ENCODE measurements at regions not wholly inside any gene's neighbourhood (a gene's known extent, or its start where the extent isn't known, plus 50 kb on each side); places are given as distances from the start of the nearest gene placed in this dataset.

DNA sequence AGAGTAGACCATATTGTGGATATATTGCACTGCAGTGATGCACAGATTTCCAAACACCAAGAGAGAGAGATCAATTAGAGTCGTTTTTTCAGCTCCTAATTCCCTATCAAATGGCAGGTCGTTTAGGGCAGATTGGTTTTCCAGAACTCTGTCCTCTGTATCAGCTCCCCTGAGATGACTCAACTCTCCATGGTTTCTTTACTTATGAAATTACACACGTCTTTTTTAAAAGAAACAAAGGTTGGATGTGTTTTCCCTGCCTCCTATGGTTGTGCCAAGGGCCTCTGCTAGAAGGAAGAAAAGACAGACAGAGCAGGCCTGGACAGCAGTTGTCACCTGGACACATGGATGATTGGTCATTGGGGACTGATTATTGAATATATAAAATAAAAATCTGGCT lies 478.1 kb upstream of the NBEA start:
- Histone ChIP-seq H3K9me3 (ENCODE audit: control insufficient read depth in 4 of 4, low read length in 3 of 4) (no peaks in the 10 kb centered on the region), H3K4me3 (ENCODE audit: low read depth in 1 of 3, low read length in 3 of 3) (no peak overlapping the region), H3K36me3 (ENCODE audit: control insufficient read depth in 4 of 4, insufficient read depth in 3 of 4, low read depth in 1 of 4, low read length in 3 of 4) (no peaks in the 10 kb centered on the region), H3K27ac (ENCODE audit: low read depth in 1 of 2, low read length in 2 of 2) (no peak overlapping the region), H3K9ac (ENCODE audit: low read depth in 1 of 2, low read length in 2 of 2) (no peak overlapping the region), H3K27me3 (ENCODE audit: control insufficient read depth in 4 of 4, insufficient read depth in 4 of 4, low read length in 3 of 4) (no peaks in the 10 kb centered on the region), H3K4me1 (ENCODE audit: control insufficient read depth in 4 of 4, insufficient read depth in 4 of 4, low read length in 3 of 4) (no peaks in the 10 kb centered on the region)
- DNase-seq (ENCODE audit: low spot score): no peak
- 45% methylated on average over 3 of the region's 3 CpGs for WGBS
- TF ChIP-seq, protein P1, sequence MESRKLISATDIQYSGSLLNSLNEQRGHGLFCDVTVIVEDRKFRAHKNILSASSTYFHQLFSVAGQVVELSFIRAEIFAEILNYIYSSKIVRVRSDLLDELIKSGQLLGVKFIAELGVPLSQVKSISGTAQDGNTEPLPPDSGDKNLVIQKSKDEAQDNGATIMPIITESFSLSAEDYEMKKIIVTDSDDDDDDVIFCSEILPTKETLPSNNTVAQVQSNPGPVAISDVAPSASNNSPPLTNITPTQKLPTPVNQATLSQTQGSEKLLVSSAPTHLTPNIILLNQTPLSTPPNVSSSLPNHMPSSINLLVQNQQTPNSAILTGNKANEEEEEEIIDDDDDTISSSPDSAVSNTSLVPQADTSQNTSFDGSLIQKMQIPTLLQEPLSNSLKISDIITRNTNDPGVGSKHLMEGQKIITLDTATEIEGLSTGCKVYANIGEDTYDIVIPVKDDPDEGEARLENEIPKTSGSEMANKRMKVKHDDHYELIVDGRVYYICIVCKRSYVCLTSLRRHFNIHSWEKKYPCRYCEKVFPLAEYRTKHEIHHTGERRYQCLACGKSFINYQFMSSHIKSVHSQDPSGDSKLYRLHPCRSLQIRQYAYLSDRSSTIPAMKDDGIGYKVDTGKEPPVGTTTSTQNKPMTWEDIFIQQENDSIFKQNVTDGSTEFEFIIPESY (IDR thresholded peaks at IDR 0.05): no peak
- TF ChIP-seq NR2F2 (IDR thresholded peaks at IDR 0.05) (no peak), EGR1 (IDR thresholded peaks at IDR 0.05; ENCODE audit: low read depth in 2 of 2) (no peak), YY1 (IDR thresholded peaks at IDR 0.05) (no peak), HNF4G (IDR thresholded peaks at IDR 0.05) (no peak), RXRA (IDR thresholded peaks at IDR 0.05) (no peak), FOXA1 (IDR thresholded peaks at IDR 0.05) (no peak), HNF4A (conservative IDR thresholded peaks at IDR 0.05) (no peak), GABPA (IDR thresholded peaks at IDR 0.05 in 1 of 2, conservative IDR thresholded peaks at IDR 0.05 in 1 of 2) (no peak)
- TF ChIP-seq, protein P2, sequence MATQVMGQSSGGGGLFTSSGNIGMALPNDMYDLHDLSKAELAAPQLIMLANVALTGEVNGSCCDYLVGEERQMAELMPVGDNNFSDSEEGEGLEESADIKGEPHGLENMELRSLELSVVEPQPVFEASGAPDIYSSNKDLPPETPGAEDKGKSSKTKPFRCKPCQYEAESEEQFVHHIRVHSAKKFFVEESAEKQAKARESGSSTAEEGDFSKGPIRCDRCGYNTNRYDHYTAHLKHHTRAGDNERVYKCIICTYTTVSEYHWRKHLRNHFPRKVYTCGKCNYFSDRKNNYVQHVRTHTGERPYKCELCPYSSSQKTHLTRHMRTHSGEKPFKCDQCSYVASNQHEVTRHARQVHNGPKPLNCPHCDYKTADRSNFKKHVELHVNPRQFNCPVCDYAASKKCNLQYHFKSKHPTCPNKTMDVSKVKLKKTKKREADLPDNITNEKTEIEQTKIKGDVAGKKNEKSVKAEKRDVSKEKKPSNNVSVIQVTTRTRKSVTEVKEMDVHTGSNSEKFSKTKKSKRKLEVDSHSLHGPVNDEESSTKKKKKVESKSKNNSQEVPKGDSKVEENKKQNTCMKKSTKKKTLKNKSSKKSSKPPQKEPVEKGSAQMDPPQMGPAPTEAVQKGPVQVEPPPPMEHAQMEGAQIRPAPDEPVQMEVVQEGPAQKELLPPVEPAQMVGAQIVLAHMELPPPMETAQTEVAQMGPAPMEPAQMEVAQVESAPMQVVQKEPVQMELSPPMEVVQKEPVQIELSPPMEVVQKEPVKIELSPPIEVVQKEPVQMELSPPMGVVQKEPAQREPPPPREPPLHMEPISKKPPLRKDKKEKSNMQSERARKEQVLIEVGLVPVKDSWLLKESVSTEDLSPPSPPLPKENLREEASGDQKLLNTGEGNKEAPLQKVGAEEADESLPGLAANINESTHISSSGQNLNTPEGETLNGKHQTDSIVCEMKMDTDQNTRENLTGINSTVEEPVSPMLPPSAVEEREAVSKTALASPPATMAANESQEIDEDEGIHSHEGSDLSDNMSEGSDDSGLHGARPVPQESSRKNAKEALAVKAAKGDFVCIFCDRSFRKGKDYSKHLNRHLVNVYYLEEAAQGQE (IDR thresholded peaks at IDR 0.05): no peak
- TF ChIP-seq, protein P3, sequence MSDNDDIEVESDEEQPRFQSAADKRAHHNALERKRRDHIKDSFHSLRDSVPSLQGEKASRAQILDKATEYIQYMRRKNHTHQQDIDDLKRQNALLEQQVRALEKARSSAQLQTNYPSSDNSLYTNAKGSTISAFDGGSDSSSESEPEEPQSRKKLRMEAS (IDR thresholded peaks at IDR 0.05): no peak

DNA sequence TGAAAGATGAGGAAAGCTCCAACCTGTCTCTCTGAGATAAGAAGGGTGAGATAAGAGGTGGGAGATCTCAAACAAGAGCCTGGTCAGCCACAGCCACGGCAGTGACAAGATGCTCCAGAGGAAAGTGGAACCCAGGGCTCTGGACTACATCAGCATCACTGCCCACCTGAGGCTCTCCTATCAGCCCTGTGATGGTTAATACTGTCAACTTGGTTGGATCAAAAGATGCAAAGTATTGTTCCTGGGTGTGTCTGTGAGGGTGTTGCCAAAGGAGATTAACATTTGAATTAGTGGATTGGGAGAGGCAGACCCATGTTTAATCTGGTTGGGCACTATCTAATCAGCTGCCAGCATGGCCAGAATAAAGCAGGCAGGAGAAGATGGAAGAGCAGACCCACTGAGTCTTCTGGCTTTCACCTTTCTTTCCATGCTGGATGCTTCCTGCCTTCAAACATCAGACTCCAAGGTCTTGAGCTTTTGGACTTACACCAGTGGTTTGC lies 476.6 kb upstream of the NBEA start:
- WGBS: 36% methylated on average over 1 of the region's 1 CpG
- H3K9me3 ChIP-seq (ENCODE audit: control insufficient read depth in 4 of 4, low read length in 3 of 4): no peaks in the 10 kb centered on the region
- no peaks in the 10 kb centered on the region for H3K36me3 ChIP-seq (ENCODE audit: control insufficient read depth in 4 of 4, insufficient read depth in 3 of 4, low read depth in 1 of 4, low read length in 3 of 4)
- no peaks in the 10 kb centered on the region for H3K27me3 ChIP-seq (ENCODE audit: control insufficient read depth in 4 of 4, insufficient read depth in 4 of 4, low read length in 3 of 4)
- no peaks in the 10 kb centered on the region for H3K4me1 ChIP-seq (ENCODE audit: control insufficient read depth in 4 of 4, insufficient read depth in 4 of 4, low read length in 3 of 4)
- H3K4me3 ChIP-seq (ENCODE audit: low read depth in 1 of 3, low read length in 3 of 3): no peak overlapping the region
- no peak overlapping the region for H3K27ac ChIP-seq (ENCODE audit: low read depth in 1 of 2, low read length in 2 of 2)
- no peak for DNase-seq (ENCODE audit: low spot score)
- no peak overlapping the region for H3K9ac ChIP-seq (ENCODE audit: low read depth in 1 of 2, low read length in 2 of 2)
- TF ChIP-seq HNF4G (IDR thresholded peaks at IDR 0.05) (no peak), YY1 (IDR thresholded peaks at IDR 0.05) (no peak), FOXA2 (IDR thresholded peaks at IDR 0.05) (no peak), FOXA1 (IDR thresholded peaks at IDR 0.05) (no peak), RAD21 (IDR thresholded peaks at IDR 0.05) (no peak), HNF4A (conservative IDR thresholded peaks at IDR 0.05) (no peak), GABPA (IDR thresholded peaks at IDR 0.05 in 1 of 2, conservative IDR thresholded peaks at IDR 0.05 in 1 of 2) (no peak), JUND (IDR thresholded peaks at IDR 0.05) (no peak), SP1 (IDR thresholded peaks at IDR 0.05) (no peak), EGR1 (IDR thresholded peaks at IDR 0.05; ENCODE audit: low read depth in 2 of 2) (no peak), NR2F2 (IDR thresholded peaks at IDR 0.05) (no peak), TAF1 (conservative IDR thresholded peaks at IDR 0.05) (no peak), RXRA (IDR thresholded peaks at IDR 0.05) (no peak)
- TF ChIP-seq, protein P4, sequence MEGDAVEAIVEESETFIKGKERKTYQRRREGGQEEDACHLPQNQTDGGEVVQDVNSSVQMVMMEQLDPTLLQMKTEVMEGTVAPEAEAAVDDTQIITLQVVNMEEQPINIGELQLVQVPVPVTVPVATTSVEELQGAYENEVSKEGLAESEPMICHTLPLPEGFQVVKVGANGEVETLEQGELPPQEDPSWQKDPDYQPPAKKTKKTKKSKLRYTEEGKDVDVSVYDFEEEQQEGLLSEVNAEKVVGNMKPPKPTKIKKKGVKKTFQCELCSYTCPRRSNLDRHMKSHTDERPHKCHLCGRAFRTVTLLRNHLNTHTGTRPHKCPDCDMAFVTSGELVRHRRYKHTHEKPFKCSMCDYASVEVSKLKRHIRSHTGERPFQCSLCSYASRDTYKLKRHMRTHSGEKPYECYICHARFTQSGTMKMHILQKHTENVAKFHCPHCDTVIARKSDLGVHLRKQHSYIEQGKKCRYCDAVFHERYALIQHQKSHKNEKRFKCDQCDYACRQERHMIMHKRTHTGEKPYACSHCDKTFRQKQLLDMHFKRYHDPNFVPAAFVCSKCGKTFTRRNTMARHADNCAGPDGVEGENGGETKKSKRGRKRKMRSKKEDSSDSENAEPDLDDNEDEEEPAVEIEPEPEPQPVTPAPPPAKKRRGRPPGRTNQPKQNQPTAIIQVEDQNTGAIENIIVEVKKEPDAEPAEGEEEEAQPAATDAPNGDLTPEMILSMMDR (IDR thresholded peaks at IDR 0.05; ENCODE audit: low read depth, low read length, missing input control): no peak
- TF ChIP-seq, protein P5, sequence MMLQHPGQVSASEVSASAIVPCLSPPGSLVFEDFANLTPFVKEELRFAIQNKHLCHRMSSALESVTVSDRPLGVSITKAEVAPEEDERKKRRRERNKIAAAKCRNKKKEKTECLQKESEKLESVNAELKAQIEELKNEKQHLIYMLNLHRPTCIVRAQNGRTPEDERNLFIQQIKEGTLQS (IDR thresholded peaks at IDR 0.05): no peak
- TF ChIP-seq, protein P1 (IDR thresholded peaks at IDR 0.05): no peak
- TF ChIP-seq, protein P3 (IDR thresholded peaks at IDR 0.05): no peak

Measured in liver (tissue), 8 donors.